NCI-H187 (cell line): ENCODE measurements at regions not wholly inside any gene's neighbourhood (a gene's known extent, or its start where the extent isn't known, plus 50 kb on each side); places are given as distances from the start of the nearest gene placed in this dataset.
"Not testable (repeated sequence)": the region's sequence is repeated elsewhere in the genome, so short reads cannot be mapped to it uniquely, and the experiment has no call there.

ENCODE experiments used
- DNase-seq, 2 experiments: peaks; one replicate each; lab custom pipeline; 2025; lab: John Stamatoyannopoulos, UW

- no peak for DNase-seq
Observed at GRCh38 chr11:16536513-16536912, 180.2 kb upstream of the SOX6 start.

GRCh38 chr11:16528639-16529038 lies 172.3 kb upstream of the SOX6 start:
- DNase-seq = no peak

- no peak for DNase-seq
Observed at GRCh38 chr11:16527525-16528246, 171.3 kb upstream of the SOX6 start.

GRCh38 chr11:16526947-16527346 lies 170.6 kb upstream of the SOX6 start:
- DNase-seq = no peak

GRCh38 chr11:16520713-16521112 lies 164.4 kb upstream of the SOX6 start:
- DNase-seq = not testable (repeated sequence)

GRCh38 chr11:16512899-16513241 lies 156.5 kb upstream of the SOX6 start:
- DNase-seq = no peak

- no peak for DNase-seq
Observed at GRCh38 chr11:16512198-16512898, 156.0 kb upstream of the SOX6 start.

- no peak for DNase-seq
Observed at GRCh38 chr11:16511116-16512114, 155.1 kb upstream of the SOX6 start.

- DNase-seq = no peak
Observed at GRCh38 chr11:16505481-16505880, 149.1 kb upstream of the SOX6 start.

GRCh38 chr11:16503891-16504290 lies 147.5 kb upstream of the SOX6 start:
- not testable (repeated sequence) for DNase-seq

- no peak for DNase-seq
Observed at GRCh38 chr11:16494918-16495691, 138.8 kb upstream of the SOX6 start.

- DNase-seq = no peak
Observed at GRCh38 chr11:16484434-16484833, 128.1 kb upstream of the SOX6 start.

GRCh38 chr11:16474659-16475058 lies 118.3 kb upstream of the SOX6 start:
- no peak for DNase-seq

GRCh38 chr11:16469968-16470367 lies 113.6 kb upstream of the SOX6 start:
- no peak for DNase-seq

- DNase-seq = no peak
Observed at GRCh38 chr11:16468735-16469453, 112.5 kb upstream of the SOX6 start.

- DNase-seq = no peak
Observed at GRCh38 chr11:16460508-16460907, 104.2 kb upstream of the SOX6 start.

- DNase-seq = no peak
Observed at GRCh38 chr11:16456366-16456765, 100.0 kb upstream of the SOX6 start.

GRCh38 chr11:16454289-16454863 lies 98.0 kb upstream of the SOX6 start:
- DNase-seq = no peak

- no peak for DNase-seq
Observed at GRCh38 chr11:16448123-16448717, 91.9 kb upstream of the SOX6 start.

GRCh38 chr11:16441461-16441860 lies 85.1 kb upstream of the SOX6 start:
- no peak for DNase-seq
